Muscle of arm (tissue), 1 donor: ENCODE measurements at regions not wholly inside any gene's neighbourhood (a gene's known extent, or its start where the extent isn't known, plus 50 kb on each side); places are given as distances from the start of the nearest gene placed in this dataset.

Experiments
- DNase-seq: peaks from one replicate; pipeline ENCODE4 v3.0.0-alpha.2; 2013

DNA sequence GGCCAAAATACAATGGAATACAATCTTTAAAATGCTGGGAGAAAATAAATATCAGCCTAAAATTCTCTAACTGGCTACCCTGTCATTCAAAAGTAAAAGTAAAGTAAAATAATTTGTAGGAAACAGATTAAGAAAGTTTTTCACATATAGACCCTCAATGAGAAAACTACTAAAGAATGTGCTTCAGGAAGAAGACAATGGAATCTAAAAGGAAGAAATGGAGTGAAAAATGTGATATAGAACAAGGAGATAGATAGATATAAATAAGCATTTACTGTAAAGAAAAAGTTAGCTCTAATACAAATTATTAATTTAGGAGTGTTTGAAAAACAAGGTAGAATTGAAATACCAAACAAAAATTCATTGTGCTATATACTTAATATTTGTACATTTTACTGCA lies 368.6 kb upstream of the MPDZ start:
- DNase-seq = no peak

GRCh38 chr9:13646500-13647021 lies 367.1 kb upstream of the MPDZ start:
- no peak for DNase-seq

DNA sequence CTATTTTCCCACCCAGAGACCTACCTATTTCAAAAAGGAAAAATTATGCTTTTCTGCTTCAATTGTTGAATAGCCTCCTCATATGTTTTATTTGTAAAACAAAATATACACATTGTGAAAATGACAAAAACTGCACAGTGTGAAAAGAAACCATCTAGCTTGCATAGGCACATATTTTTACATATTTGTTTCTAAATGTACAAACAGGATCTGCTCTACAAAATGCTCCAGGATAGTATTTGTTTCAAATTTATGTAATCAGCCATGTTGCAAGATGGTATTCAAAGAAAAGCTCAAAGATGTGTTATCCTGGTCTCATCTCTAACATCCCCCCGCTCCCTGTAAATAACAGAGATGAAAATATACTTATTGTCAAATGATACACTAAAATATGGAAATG lies 366.1 kb upstream of the MPDZ start:
- no peak for DNase-seq

GRCh38 chr9:13644675-13645074 lies 365.2 kb upstream of the MPDZ start:
- DNase-seq = no peak

GRCh38 chr9:13642646-13643045 lies 363.2 kb upstream of the MPDZ start:
- no peak for DNase-seq

- DNase-seq = no peak
Measured at GRCh38 chr9:13629067-13629466, 349.6 kb upstream of the MPDZ start.

DNA sequence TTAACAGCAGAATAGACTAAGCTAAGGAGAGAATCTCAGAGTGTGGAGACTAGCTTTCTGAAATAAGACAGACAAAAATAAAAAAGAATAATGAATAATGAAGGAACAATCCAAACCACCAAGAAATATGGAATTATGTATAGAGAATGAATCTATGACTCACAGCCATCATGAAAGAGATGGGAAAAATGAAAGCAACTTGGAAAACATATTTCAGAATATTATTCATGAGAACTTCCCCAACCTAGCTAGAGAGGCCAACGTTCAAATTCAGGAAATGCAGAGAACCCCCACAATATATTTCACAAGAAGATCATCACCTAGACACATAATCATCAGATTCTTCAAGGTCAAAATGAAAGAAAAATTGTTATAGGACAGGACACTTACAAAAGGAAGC lies 349.0 kb upstream of the MPDZ start:
- DNase-seq = no peak

DNA sequence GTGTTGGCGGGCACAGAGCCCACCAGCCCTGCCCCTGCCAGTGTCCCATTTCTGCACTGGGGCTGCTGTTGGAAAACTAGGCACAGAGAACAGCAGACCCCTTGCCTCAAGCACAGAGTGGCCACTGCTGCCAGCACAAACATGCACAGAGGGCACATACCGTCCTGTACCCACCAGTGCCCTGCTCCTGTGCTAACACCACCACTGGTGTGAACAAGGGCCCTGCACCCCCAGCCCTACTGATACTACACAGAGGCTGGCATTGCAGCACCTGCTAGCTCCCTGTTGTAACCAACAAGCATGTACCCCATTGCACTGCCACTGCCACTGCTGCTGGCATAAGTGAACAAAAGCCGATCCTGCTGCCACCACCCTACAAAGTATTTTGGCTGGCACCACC lies 348.0 kb upstream of the MPDZ start:
- DNase-seq = no peak

DNA sequence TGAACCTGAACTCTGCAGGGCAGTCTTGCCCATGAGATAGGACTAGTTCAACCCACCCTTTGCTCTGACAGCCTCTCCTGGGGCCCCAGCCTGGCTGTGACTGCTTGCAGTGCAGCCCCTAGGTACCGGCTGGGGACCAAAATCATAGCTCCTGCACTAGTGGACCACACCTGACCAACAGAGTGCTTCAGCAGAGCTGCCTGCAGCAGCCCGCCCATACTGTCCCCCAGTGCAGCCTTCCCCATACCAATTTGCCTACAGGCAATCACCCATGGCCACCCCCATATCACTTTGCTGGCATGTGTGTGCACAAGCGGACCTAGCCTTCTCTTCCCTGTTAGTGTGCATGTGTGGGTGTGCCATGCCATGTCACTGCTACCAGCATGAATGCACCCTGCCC lies 347.6 kb upstream of the MPDZ start:
- DNase-seq = no peak

DNA sequence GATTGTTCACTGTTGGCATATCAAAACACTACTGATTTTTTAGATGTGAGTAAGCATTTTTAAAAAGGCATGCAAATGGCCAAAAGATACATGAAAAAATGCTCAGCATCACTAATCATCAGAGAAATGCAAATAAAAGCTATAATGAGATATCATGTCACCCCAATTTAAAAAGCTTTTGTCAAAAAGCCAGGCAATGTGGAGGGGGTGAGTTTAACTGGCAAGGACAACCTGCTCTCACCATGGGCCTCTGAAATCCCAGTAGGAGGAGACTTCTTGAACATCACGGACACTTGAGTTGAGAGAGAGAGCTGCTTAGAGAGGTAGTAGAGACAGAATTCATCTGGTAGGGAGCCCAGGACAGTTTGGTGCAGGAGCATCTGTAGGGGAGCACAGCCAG lies 347.1 kb upstream of the MPDZ start:
- no peak for DNase-seq

DNA sequence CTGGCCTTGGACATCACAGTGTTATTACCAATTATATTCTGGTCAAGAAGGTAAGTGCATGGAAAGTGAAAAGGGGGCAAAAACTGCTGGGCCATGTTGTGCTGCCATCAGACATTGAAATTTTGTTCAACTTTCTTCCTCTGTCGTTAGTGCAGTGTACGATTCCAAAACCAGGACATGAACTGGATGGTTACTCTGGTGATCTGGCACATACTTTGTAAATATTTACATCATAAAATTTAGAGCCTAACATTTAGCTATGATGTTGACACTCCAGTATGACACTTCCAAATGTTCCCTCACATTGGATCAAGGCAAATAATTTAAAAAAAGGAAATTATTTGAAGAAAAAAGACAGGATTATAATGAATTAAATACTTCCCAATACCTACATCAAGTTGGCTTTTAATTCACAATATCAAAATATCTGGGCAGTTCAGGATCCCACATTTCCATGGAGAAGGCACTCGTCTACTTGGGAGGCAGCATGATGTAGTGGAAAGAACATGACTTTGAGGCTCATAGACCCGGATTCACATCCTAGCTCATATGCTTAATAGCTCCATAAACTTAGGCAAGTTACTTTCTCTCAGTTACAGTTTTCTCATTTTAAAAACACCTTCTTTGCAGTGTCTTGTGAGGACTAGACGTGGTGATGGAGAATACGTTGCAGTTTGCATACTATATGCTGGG lies 342.5 kb upstream of the MPDZ start:
- no peak for DNase-seq

GRCh38 chr9:13616491-13617035 lies 337.1 kb upstream of the MPDZ start:
- peak; percentile 19 for DNase-seq

DNA sequence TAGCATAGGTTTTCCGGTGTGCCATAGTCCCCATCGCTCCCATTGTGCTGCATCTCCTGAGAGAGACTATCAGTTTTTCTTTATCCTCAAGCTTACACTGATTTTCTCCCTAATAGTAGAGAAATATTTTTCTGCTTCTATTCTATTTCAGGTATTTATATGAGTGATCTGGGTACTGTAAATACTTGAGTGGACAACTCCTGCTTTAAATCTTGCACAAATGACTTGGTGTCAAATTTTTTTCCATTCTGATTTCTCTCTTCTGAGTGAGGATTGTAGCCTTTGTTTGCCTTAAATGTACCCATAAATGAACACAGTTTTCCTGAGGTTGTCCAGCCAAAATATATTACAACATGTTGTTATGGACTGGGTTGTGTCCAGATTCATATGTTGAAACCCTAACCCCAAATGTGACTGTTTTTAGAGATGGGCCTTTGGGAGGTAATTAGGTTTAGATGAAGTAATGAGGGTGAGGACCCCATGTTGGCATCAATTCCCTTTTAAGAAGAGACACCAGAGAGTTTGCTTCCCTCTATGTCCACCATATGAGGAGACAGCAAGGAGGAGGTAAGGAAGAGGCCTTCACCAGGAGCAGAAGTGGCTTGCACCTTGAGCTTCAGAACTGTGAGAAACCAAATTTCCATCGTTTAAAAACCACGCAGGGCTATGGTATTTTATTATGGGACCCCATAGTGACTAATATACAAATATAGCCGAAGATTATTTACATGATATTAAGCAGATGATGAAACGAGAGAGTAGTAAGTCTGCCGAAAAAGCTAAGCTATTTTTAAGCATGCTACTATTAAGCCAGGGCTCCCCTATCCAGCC lies 336.4 kb upstream of the MPDZ start:
- no peak for DNase-seq

DNA sequence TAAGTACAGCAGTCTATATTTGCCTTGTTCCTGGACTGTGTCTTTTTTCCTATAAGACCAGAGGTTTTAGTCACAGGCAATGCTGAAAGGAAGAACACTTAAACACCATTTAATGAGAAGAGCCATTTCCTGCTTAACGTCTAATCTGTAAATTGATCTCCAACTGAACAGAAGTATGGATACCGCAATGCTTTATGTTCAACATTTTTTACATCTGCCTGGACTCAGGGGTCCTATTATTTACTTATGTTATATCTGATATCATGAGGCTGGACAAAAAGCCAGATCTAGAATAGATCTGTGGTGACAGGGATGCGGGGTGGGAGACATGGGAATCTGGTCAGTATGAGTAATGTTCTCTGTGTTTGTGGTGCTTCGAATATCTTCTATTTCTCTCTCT lies 334.6 kb upstream of the MPDZ start:
- DNase-seq = no peak

DNA sequence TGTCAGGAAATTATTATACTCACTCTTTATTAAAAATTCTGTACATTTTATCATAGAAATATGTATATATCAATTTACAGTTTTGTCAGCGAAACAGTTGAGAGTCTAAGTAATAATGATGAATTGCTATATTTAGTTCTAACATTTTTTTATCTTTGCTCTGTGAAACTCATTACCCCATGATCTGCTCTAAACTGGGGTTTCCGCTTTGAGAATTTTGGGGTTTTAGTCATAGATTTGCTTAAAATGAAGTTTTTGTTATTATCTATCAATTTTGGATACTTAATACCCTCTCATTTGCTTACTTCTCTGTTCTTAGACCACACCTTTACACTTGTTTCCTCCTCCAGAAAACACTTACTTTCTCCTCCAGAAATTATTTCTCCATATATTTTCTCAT lies 333.8 kb upstream of the MPDZ start:
- no peak for DNase-seq

GRCh38 chr9:13608451-13608850 lies 329.0 kb upstream of the MPDZ start:
- peak; percentile 19 for DNase-seq

DNA sequence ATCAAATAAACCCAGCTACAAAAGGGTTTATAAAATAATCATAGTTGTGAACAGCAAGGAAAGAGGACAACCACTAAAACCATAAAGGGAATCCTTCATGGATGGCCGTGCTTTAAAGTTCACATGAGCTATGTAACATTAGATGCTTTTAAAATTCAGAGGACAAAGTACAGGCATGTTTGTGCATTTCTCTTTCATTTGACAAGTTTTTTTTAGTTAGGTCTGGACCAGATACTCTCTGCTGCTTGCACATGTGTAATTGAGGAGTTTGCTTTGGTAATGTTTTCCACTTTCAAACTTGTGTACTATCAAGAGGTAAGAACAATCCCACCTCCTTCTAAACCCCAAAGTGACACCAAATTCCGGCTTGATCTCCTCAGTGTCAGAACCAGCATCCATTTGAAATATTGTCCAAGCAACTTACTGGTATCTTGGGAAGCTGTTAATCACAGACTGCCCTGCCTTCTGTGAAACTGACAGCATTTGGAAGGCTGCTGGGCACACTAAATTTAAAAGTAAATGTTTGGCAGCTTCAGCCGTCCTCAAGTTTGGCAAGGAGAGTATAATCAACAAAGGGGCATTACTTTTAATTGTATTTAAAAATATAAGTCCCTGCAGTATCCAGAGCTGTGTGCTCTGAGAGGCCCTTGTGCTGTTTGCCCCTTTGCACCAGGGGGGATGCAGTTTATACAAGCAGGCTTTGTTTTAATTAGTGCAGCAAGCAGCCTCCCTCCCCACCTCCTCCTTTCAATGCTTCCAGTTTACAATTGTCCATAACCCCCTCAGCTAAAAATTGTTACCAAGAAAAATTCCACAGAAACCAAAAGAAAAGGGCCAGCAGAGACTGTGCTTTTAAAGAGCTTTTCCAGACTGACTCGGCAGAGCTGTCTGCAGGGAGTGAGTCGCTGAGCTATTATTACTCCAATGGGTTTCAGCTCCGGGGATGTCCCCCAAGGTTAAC lies 328.3 kb upstream of the MPDZ start:
- peak; percentile 49 for DNase-seq

DNA sequence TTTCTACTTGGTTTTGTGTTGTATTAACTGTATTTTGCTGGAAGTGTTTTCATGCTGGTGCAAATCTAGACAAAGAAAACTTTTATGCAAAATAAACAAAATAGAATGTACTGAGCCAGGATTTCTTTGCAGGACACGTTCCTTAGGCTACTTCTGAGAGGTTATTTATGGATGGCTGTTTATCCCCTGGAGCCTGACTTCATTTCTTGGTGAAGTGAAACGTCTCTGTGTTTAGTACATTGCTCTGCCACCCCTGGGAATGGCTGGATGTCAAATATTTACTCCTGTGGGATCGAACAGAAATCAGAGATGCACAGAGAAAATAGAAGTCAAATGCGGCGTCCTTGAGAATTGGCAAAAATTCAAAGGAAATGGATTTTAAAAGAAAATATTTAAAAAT lies 327.1 kb upstream of the MPDZ start:
- peak; percentile 30 for DNase-seq

DNA sequence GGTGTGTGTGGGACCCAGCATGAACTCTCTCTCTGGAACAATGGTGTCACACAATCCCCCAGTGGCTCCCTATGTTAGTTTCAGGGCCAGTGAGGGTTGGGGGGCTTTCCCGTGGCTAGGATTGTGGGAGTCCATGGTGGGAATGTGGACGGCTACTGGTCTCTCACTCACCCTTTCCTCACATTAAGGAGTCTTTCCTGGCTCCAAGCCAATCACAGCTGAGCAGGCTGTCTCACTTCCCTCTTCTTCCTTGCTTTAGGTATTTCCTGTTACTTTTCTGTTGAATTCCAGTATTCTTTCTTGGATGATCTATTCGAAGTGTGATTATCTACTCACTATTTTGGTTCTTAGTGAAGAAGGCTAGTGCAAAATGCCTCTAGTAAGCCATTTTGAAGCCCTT lies 324.4 kb upstream of the MPDZ start:
- DNase-seq = no peak

GRCh38 chr9:13598738-13599137 lies 319.2 kb upstream of the MPDZ start:
- DNase-seq = no peak

DNA sequence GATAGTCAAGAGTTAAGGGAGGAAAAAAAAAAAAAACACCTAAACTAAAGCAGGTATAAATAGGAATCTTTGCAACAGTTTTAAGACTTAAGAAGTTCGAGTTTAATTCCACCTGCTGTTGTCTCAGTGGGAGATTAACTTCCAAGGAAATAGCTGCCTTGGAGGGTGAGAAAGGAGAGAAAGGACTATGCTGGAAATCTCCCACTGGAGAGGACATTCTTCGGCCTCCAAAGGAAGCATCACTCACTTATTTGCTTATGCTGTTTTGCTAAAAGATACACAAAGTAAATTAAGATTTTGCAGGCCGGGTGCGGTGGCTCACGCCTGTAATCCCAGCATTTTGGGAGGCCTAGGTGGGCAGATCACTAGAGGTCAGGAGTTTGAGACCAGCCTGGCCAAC lies 317.9 kb upstream of the MPDZ start:
- DNase-seq = no peak

- DNase-seq = peak; percentile 48
Measured at GRCh38 chr9:13597004-13597403, 317.5 kb upstream of the MPDZ start.
